ENCODE measurements at regions not wholly inside any gene's neighbourhood (a gene's known extent, or its start where the extent isn't known, plus 50 kb on each side); places are given as distances from the start of the nearest gene placed in this dataset.

- H3K4me3 ChIP-seq: no peak overlapping the region
- no peaks in the 10 kb centered on the region for H3K9me3 ChIP-seq (ENCODE audit: low read depth)
- no peaks in the 10 kb centered on the region for H3K27me3 ChIP-seq
- H3K9me3 Mint-ChIP-seq: no peaks in the 10 kb centered on the region
- no peak overlapping the region for H3K4me2 ChIP-seq
- no peaks in the 10 kb centered on the region for H4K20me1 ChIP-seq (ENCODE audit: low read depth)
- H2AFZ ChIP-seq (replicated peaks): no peak overlapping the region
- no peak overlapping the region for H3K27ac ChIP-seq
- no peak for DNase-seq (ENCODE audit: low spot score)
- H3K4me1 Mint-ChIP-seq: no peaks in the 10 kb centered on the region
- H3K4me3 Mint-ChIP-seq: no peak overlapping the region
- H3K27ac Mint-ChIP-seq: no peak overlapping the region
- no peaks in the 10 kb centered on the region for H3K36me3 ChIP-seq
- no peak overlapping the region for H3K9ac ChIP-seq
- peaks cover 3% of the 10 kb centered on the region for H3K27me3 Mint-ChIP-seq (ENCODE audit: insufficient read depth, low read depth)
- no peaks in the 10 kb centered on the region for H3F3A ChIP-seq (ENCODE audit: low read depth)
- H3K36me3 Mint-ChIP-seq: no peaks in the 10 kb centered on the region
- H3K79me2 ChIP-seq (ENCODE audit: low read depth): no peaks in the 10 kb centered on the region
- TF ChIP-seq EZH2phosphoT487 (IDR thresholded peaks at IDR 0.05) (no peak), CTCF (IDR thresholded peaks at IDR 0.05) (no peak), EZH2 (IDR thresholded peaks at IDR 0.05) (no peak)
- H3K4me1 ChIP-seq: no peaks in the 10 kb centered on the region
These were observed 95.7 kb upstream of the NR5A2 start for GRCh38 chr1:199931666-199932377.

GRCh38 chr1:199932462-199932861, 95.0 kb upstream of the NR5A2 start:
- no peak for DNase-seq (ENCODE audit: low spot score)
- H2AFZ ChIP-seq (replicated peaks): no peak overlapping the region
- Mint-ChIP-seq H3K9me3 (no peaks in the 10 kb centered on the region), H3K27me3 (ENCODE audit: insufficient read depth, low read depth) (peaks cover 3% of the 10 kb centered on the region), H3K27ac (no peak overlapping the region), H3K4me3 (no peak overlapping the region), H3K36me3 (no peaks in the 10 kb centered on the region), H3K4me1 (no peaks in the 10 kb centered on the region)
- H3K27ac ChIP-seq: no peak overlapping the region
- TF ChIP-seq EZH2phosphoT487 (IDR thresholded peaks at IDR 0.05) (no peak), CTCF (IDR thresholded peaks at IDR 0.05) (no peak), EZH2 (IDR thresholded peaks at IDR 0.05) (no peak)
- H3F3A ChIP-seq (ENCODE audit: low read depth): no peaks in the 10 kb centered on the region
- H3K79me2 ChIP-seq (ENCODE audit: low read depth): no peaks in the 10 kb centered on the region
- no peaks in the 10 kb centered on the region for H3K27me3 ChIP-seq
- H3K4me2 ChIP-seq: no peak overlapping the region
- no peaks in the 10 kb centered on the region for H3K9me3 ChIP-seq (ENCODE audit: low read depth)
- H4K20me1 ChIP-seq (ENCODE audit: low read depth): no peaks in the 10 kb centered on the region
- no peak overlapping the region for H3K4me3 ChIP-seq
- H3K36me3 ChIP-seq: no peaks in the 10 kb centered on the region
- H3K4me1 ChIP-seq: no peaks in the 10 kb centered on the region
- no peak overlapping the region for H3K9ac ChIP-seq

- Histone ChIP-seq H3K27ac (no peak overlapping the region), H3K36me3 (no peaks in the 10 kb centered on the region), H4K20me1 (ENCODE audit: low read depth) (no peaks in the 10 kb centered on the region), H3K4me2 (no peak overlapping the region), H3K4me1 (no peaks in the 10 kb centered on the region), H3F3A (ENCODE audit: low read depth) (no peaks in the 10 kb centered on the region), H3K9me3 (ENCODE audit: low read depth) (no peaks in the 10 kb centered on the region), H3K9ac (no peak overlapping the region), H2AFZ (replicated peaks) (no peak overlapping the region), H3K27me3 (no peaks in the 10 kb centered on the region), H3K79me2 (ENCODE audit: low read depth) (no peaks in the 10 kb centered on the region), H3K4me3 (no peak overlapping the region)
- Mint-ChIP-seq H3K36me3 (no peaks in the 10 kb centered on the region), H3K27ac (no peak overlapping the region), H3K4me1 (no peaks in the 10 kb centered on the region), H3K27me3 (ENCODE audit: insufficient read depth, low read depth) (peaks cover 4% of the 10 kb centered on the region), H3K4me3 (no peak overlapping the region), H3K9me3 (no peaks in the 10 kb centered on the region)
- DNase-seq (ENCODE audit: low spot score): no peak
- TF ChIP-seq EZH2phosphoT487 (IDR thresholded peaks at IDR 0.05): no peak
- TF ChIP-seq CTCF (IDR thresholded peaks at IDR 0.05): no peak
- TF ChIP-seq EZH2 (IDR thresholded peaks at IDR 0.05): no peak
These were observed 91.1 kb upstream of the NR5A2 start for GRCh38 chr1:199936441-199936840.

All from neural progenitor cell (in vitro differentiated cells).